SK-N-DZ (cell line): ENCODE measurements at regions not wholly inside any gene's neighbourhood (a gene's known extent, or its start where the extent isn't known, plus 50 kb on each side); places are given as distances from the start of the nearest gene placed in this dataset.
"Not testable (repeated sequence)": the region's sequence is repeated elsewhere in the genome, so short reads cannot be mapped to it uniquely, and the experiment has no call there.

ENCODE experiments used
- DNase-seq: peaks from one replicate; pipeline ENCODE4 v3.0.0-alpha.2; 2015; ENCODE audit warnings: low spot score

- no peak for DNase-seq
Measured at GRCh38 chr17:55903028-55903690, 152.3 kb downstream of the PCTP start.

GRCh38 chr17:55909776-55910175 lies 158.9 kb downstream of the PCTP start:
- DNase-seq = no peak

DNA sequence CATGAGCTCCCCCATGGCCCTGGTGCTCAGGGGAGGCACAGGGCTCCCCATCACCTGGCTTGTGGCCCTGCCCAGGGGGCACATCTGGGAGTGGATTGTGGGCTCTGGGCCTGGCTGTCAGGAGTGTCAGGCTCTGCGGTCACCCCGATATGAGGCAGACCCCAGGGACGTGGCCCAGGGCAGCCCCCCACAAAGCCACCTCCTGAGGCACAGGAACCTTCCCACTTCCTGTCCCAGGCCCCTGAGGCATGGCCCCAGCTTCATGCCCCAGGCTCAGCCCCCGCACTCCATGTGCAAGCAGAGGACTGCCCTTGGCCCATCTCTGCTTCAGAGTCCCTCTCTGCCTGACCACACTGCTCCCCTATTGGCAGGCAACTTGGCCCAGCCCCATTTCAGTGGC lies 160.3 kb downstream of the PCTP start:
- no peak for DNase-seq

DNA sequence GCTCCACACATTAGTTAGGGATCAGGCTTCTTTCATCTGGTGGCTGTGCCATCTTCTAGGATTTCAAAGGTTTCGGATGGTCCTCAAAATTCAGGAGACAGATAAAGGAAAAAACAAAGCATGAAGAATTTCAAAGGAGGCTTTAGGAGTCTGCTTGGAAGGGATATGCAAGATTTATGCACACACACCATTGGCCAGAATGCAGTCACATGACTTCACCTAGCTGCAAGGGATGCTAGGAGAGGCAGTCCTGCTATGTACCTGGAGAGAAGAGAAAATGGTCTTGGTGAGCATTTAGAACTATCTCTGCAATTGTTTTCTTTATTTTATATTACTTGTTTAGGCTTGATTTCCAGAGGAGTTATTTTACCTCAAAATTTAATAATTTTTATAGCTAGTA lies 174.6 kb downstream of the PCTP start:
- no peak for DNase-seq

- no peak for DNase-seq
Measured at GRCh38 chr17:55926276-55926990, 175.6 kb downstream of the PCTP start.

GRCh38 chr17:55930291-55930809 lies 179.5 kb downstream of the PCTP start:
- no peak for DNase-seq

GRCh38 chr17:55931446-55931845 lies 180.6 kb downstream of the PCTP start:
- no peak for DNase-seq

- DNase-seq = no peak
Measured at GRCh38 chr17:55932973-55933372, 182.1 kb downstream of the PCTP start.

DNA sequence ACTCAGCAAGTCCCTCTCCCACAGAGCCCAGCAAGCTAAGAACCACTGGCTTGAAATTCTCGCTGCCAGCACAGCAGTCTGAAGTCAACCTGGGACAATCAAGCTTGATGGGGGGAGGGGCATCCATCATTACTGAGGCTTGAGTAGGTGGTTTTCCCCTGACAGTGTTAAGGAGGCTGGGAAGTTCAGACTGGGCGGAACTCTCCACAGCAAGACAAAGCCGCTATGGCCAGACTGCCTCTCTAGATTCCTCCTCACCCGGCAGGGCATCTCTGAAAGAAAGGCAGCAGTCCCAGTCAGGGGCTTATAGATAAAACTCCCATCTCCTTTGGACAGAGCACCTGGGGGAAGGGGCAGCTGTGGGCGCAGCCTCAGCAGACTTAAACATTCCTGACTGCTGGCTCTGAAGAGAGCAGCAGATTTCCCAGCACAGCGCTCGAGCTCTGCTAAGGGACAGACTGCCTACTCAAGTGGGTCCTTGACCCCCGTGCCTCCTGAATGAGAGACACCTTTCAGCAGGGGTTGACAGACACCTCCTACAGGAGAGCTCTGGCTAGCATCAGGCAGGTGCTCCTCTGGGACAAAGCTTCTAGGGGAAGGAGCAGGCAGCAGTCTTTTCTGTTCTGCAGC lies 188.4 kb downstream of the PCTP start:
- DNase-seq = not testable (repeated sequence)

GRCh38 chr17:55959756-55960155 lies 193.5 kb upstream of the ANKFN1 start:
- no peak for DNase-seq

DNA sequence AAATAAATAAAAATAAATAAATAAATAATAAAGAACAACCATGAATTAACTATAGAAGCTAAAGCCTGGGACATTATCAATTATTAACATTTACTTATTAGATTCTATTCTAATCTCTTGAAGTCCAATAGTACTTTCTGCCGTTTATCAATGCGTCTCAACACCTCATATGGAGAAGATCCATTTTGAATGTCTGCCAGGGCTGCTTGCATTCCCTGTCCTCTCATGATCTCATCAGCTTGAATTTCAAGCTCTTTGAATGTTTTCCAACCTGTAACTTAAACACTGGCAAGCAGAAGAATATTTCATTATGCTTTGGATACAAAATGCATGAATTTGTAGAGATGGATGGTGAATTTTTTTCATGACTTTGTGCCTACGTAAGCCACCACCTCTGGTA lies 191.9 kb upstream of the ANKFN1 start:
- DNase-seq = no peak

- no peak for DNase-seq
Measured at GRCh38 chr17:55962951-55963401, 190.3 kb upstream of the ANKFN1 start.

DNA sequence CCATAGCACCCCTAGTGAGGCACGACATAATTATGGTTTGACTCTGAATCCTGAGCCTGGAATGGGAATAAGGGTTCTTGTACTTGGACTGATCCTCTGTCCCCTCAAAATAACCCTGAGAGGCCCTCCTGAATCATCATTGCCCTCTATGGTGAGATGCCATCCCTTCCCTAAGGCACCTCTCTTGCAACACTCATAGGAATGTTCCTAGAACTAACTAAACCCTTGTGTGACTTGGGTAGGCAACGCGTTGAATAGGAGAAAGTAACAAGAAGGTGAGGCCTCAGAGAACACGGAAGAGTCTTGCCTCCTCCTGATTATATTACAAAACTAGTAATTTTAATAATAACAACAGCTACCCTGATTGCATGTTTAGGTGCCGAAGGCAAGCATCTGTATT lies 189.1 kb upstream of the ANKFN1 start:
- DNase-seq = no peak

DNA sequence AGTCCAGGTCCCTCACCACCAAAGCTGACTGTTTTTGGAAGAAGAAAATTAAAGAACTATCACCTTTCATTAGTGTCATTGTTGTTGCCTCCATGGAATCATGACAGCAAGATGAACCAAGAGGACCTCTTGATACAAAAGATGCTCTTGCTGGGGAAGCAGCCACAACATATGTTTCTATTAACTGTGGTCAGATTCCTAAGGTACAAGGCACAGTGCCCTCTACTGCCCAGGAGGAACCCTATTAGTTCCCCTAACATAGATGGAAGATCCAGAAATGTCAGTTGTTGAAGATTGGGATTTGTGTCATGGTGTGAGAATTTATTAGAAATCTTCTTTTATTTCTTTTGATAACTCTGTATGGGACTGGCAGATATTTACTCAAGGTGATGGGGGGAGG lies 188.2 kb upstream of the ANKFN1 start:
- DNase-seq = no peak

DNA sequence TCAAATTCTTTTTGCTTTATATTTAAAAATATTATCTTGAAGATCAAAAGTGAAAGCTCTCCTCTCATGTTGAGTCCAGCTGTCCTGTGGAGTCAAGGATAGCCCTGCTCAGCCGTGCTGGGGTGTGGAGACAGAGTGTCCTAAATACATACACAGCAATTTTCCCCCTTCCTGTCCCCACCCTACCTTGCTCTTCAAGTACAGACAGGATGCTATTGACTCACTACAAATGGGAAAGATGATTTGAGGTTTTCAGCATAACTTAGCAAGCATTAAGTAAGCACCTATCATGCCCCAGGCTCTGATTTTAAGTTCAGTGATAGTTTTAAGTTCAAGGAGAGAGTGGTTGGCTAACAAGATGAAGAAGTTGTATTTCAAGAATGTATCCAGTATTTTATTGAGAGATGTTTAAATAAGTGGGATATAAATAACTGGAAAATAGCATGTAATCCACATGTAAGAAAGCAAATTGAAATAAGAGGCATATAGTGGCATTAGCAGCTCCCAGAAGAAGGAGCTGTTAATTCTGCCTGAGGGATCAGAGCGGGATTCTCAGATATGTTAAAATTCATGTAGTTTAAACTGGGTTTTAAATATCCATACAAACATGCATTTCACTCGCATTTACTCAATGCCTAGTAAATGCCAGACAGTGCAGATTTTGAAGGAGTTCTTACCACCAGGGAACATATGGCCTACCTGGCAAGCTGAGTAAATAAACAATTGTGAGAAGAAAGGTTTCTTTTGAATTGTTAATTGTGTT lies 183.5 kb upstream of the ANKFN1 start:
- DNase-seq = no peak

- DNase-seq = no peak
Measured at GRCh38 chr17:55978578-55978977, 174.7 kb upstream of the ANKFN1 start.

DNA sequence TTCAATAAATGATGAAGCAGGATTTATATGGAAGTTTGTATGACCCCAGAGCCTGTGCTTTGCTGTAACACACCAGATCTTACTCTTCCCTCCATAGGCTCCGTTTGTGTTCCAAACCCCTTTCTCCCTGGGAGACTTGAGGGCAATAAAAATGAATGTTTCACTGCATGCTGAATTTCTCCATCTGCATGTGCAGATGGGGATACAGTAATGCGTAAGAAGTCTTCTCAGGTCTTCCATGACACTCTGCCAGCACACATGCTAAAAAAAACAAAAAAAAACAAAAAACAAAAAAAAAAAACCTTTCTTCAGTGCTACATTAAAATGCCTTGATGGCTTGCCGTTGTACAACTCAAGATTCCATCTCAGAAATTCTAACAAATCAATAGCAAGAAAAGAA lies 170.2 kb upstream of the ANKFN1 start:
- DNase-seq = no peak

- no peak for DNase-seq
Measured at GRCh38 chr17:55986817-55987216, 166.5 kb upstream of the ANKFN1 start.

DNA sequence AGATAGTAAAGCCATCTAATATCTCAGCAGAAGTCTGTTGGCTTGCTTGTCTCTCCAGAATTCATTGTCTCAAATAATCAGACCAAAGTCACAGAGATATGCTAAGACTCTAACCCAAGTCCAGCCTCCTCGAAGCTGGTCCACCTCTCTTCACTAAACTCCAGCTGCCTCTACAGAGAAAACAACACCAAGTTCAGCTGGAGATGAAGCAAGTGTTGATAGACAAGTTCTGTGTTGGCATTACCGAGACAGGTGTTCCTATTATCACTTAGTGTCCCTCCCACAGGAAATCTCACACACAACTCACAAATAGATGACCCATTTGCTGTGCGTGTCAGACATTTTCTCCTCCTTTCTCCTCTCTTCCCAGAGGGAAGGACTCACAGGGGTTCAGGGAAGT lies 164.4 kb upstream of the ANKFN1 start:
- no peak for DNase-seq

- no peak for DNase-seq
Measured at GRCh38 chr17:55990332-55991006, 162.8 kb upstream of the ANKFN1 start.

- no peak for DNase-seq
Measured at GRCh38 chr17:55996826-55997225, 156.4 kb upstream of the ANKFN1 start.
